ENCODE measurements at regions not wholly inside any gene's neighbourhood (a gene's known extent, or its start where the extent isn't known, plus 50 kb on each side); places are given as distances from the start of the nearest gene placed in this dataset.

- TF ChIP-seq, protein P1, sequence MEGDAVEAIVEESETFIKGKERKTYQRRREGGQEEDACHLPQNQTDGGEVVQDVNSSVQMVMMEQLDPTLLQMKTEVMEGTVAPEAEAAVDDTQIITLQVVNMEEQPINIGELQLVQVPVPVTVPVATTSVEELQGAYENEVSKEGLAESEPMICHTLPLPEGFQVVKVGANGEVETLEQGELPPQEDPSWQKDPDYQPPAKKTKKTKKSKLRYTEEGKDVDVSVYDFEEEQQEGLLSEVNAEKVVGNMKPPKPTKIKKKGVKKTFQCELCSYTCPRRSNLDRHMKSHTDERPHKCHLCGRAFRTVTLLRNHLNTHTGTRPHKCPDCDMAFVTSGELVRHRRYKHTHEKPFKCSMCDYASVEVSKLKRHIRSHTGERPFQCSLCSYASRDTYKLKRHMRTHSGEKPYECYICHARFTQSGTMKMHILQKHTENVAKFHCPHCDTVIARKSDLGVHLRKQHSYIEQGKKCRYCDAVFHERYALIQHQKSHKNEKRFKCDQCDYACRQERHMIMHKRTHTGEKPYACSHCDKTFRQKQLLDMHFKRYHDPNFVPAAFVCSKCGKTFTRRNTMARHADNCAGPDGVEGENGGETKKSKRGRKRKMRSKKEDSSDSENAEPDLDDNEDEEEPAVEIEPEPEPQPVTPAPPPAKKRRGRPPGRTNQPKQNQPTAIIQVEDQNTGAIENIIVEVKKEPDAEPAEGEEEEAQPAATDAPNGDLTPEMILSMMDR (conservative IDR thresholded peaks at IDR 0.05; ENCODE audit: low read depth): no peak
- peak; percentile 23 for DNase-seq (ENCODE audit: low spot score)
- ChIA-PET CTCF (interaction anchor here (0.6 kb wide), 1 partner anchor 45 kb away, joined by 3 read pairs; no protein-coding TSS in a partner anchor), POLR2A (ENCODE audit: low non-redundant PET) (no interaction called here)
- H3K27ac ChIP-seq: no peak overlapping the region
These were observed 367.4 kb upstream of the TNRC6C start for GRCh38 chr17:77590951-77591735.

- TF ChIP-seq, protein P1 (conservative IDR thresholded peaks at IDR 0.05; ENCODE audit: low read depth): no peak
- POLR2A ChIA-PET (ENCODE audit: low non-redundant PET): no interaction called here
- DNase-seq (ENCODE audit: low spot score): no peak
- CTCF ChIA-PET: interaction anchor here (0.7 kb wide), 1 partner anchor 154 kb away, joined by 3 read pairs; no protein-coding TSS in a partner anchor
- H3K27ac ChIP-seq: no peak overlapping the region
These were observed 366.2 kb upstream of the TNRC6C start for GRCh38 chr17:77592106-77592865.

DNA sequence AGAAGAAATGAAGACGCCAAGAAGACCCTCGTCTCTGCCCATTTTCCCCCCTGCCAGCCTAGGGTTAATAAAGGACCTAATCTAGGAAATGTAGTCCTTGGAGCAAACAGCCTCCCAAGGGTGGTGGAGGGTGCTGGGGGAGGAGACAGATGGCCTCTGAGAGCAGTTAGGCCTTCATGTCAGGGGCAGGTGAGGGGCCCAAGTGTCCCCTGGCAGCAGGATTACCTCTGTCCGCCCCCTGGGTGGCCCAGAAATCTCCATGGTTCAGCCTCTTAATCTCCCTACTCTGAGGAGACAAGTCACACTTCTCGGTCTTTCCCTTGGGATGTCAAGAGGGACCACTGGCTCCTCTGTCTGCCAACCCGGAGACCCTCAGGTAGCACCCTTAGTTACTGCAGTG is 365.4 kb upstream of the TNRC6C start:
- TF ChIP-seq, protein P1 (conservative IDR thresholded peaks at IDR 0.05; ENCODE audit: low read depth): no peak
- ChIA-PET POLR2A (ENCODE audit: low non-redundant PET) (no interaction called here), CTCF (no interaction called here)
- H3K27ac ChIP-seq: no peak overlapping the region
- DNase-seq (ENCODE audit: low spot score): no peak

- no peak overlapping the region for H3K27ac ChIP-seq
- no peak for DNase-seq (ENCODE audit: low spot score)
- ChIA-PET CTCF (interaction anchor here (0.6 kb wide), 1 partner anchor 49 kb away, joined by 3 read pairs; no protein-coding TSS in a partner anchor), POLR2A (ENCODE audit: low non-redundant PET) (no interaction called here)
- TF ChIP-seq, protein P1 (conservative IDR thresholded peaks at IDR 0.05; ENCODE audit: low read depth): no peak
These were observed 363.9 kb upstream of the TNRC6C start for GRCh38 chr17:77594416-77595209.

GRCh38 chr17:77596491-77597417 is 361.7 kb upstream of the TNRC6C start:
- ChIA-PET CTCF (interaction anchor here (0.6 kb wide), 1 partner anchor 1298 kb away, joined by 4 read pairs; no protein-coding TSS in a partner anchor), POLR2A (ENCODE audit: low non-redundant PET) (no interaction called here)
- no peak for DNase-seq (ENCODE audit: low spot score)
- TF ChIP-seq, protein P1 (conservative IDR thresholded peaks at IDR 0.05; ENCODE audit: low read depth): no peak
- no peak overlapping the region for H3K27ac ChIP-seq
